Tibial nerve (tissue), 4 donors: ENCODE measurements at regions not wholly inside any gene's neighbourhood (a gene's known extent, or its start where the extent isn't known, plus 50 kb on each side); places are given as distances from the start of the nearest gene placed in this dataset.

Experiments used
- DNase-seq, 2 donors: peaks; one replicate each; pipeline ENCODE4 v3.0.0-alpha.2; 2019; ENCODE audit warnings: low spot score in 2 of 2
- H3K27ac ChIP-seq, 4 donors: fragments of 200-600 bp; sonication (generic) in 3 of 4; one replicate each; pipeline ENCODE4 v1.5.1; 2017 to 2019; ENCODE audit warnings: mild to moderate bottlenecking in 1 of 4
- H3K27me3 ChIP-seq, 2 donors: fragments of 200-600 bp; sonication (generic) in 1 of 2; one replicate each; pipeline versions ENCODE4 v1.5.1 to v1.6.0; 2017 to 2019
- H3K36me3 ChIP-seq, 3 donors: fragments of 200-600 bp; sonication (generic); one replicate each; pipeline ENCODE4 v1.5.1; 2018 to 2019
- H3K4me1 ChIP-seq, 4 donors: fragments of 200-600 bp; sonication (generic) in 3 of 4; one replicate each; pipeline ENCODE4 v1.5.1; 2017 to 2019
- H3K4me3 ChIP-seq, 4 donors: fragments of 200-600 bp; sonication (generic) in 3 of 4; one replicate each; pipeline ENCODE4 v1.5.1; 2017 to 2019; ENCODE audit warnings: mild to moderate bottlenecking in 1 of 4, moderate library complexity in 1 of 4
- H3K9me3 ChIP-seq, 4 donors: fragments of 200-600 bp; sonication (generic) in 3 of 4; one replicate each; pipeline ENCODE4 v1.5.1; 2017 to 2019
- CTCF ChIP-seq, 5 experiments: fragments of 200-600 bp in 3 of 5; fragments of 450-650 bp in 2 of 5; sonication (generic) in 3 of 5; IDR thresholded peaks; one replicate each; pipeline ENCODE4 v1.5.1; 2016 to 2019; ENCODE audit warnings: antibody characterized with exemption in 5 of 5, mild to moderate bottlenecking in 3 of 5, moderate library complexity in 2 of 5
- EP300 ChIP-seq, 2 donors: sonication (generic); formaldehyde crosslinking; IDR thresholded peaks; one replicate each; pipeline ENCODE4 v1.6.1; 2017; ENCODE audit warnings: antibody characterized with exemption in 2 of 2, mild to moderate bottlenecking in 1 of 2
- POLR2A ChIP-seq, 2 donors: fragments of 450-650 bp; IDR thresholded peaks; one replicate each; pipeline ENCODE4 v1.6.1; 2017; ENCODE audit warnings: antibody characterized with exemption in 2 of 2, mild to moderate bottlenecking in 2 of 2, moderate library complexity in 2 of 2
- WGBS, 2 donors: methylation state at CpG; one replicate each; pipeline ENCODE4 v1.1.5; 2018; 5-methylcytosine and 5-hydroxymethylcytosine counted together

- H3K27me3 ChIP-seq = no peaks in the 10 kb centered on the region
- no peak for DNase-seq
- 41 to 57% methylated on average over 1 of the region's 1 CpG for WGBS, 2 donors
- TF ChIP-seq EP300 (IDR thresholded peaks at IDR 0.05) = no peak
- no peak for TF ChIP-seq POLR2A (IDR thresholded peaks at IDR 0.05)
- TF ChIP-seq CTCF (IDR thresholded peaks at IDR 0.05) = no peak
- H3K27ac ChIP-seq = no peak overlapping the region
- no peak overlapping the region for H3K4me3 ChIP-seq
- H3K9me3 ChIP-seq = no peaks in the 10 kb centered on the region
- H3K36me3 ChIP-seq = no peaks in the 10 kb centered on the region
- no peaks in the 10 kb centered on the region for H3K4me1 ChIP-seq
Measured at GRCh38 chr2:82697231-82697630, 1761.8 kb downstream of the SUCLG1 start.

GRCh38 chr2:82694431-82694830 is 1764.6 kb downstream of the SUCLG1 start:
- no peaks in the 10 kb centered on the region for H3K4me1 ChIP-seq
- H3K27me3 ChIP-seq = no peaks in the 10 kb centered on the region
- DNase-seq = no peak
- no peaks in the 10 kb centered on the region for H3K36me3 ChIP-seq
- WGBS, 2 donors = 81 to 82% methylated on average over 2 of the region's 2 CpGs
- TF ChIP-seq EP300 (IDR thresholded peaks at IDR 0.05) = no peak
- no peak for TF ChIP-seq POLR2A (IDR thresholded peaks at IDR 0.05)
- no peak for TF ChIP-seq CTCF (IDR thresholded peaks at IDR 0.05)
- no peak overlapping the region for H3K4me3 ChIP-seq
- no peaks in the 10 kb centered on the region for H3K9me3 ChIP-seq
- H3K27ac ChIP-seq = no peak overlapping the region

- H3K9me3 ChIP-seq = no peaks in the 10 kb centered on the region
Measured at GRCh38 chr2:82690757-82691411, 1768.2 kb downstream of the SUCLG1 start.

GRCh38 chr2:82675186-82675585 is 1783.9 kb downstream of the SUCLG1 start:
- Histone ChIP-seq H3K36me3 (no peaks in the 10 kb centered on the region), H3K9me3 (no peaks in the 10 kb centered on the region), H3K27ac (no peak overlapping the region), H3K4me3 (no peak overlapping the region), H3K27me3 (no peaks in the 10 kb centered on the region), H3K4me1 (no peaks in the 10 kb centered on the region)
- TF ChIP-seq EP300 (IDR thresholded peaks at IDR 0.05) (no peak), POLR2A (IDR thresholded peaks at IDR 0.05) (no peak), CTCF (IDR thresholded peaks at IDR 0.05) (no peak)
- DNase-seq = no peak
- WGBS, 2 donors = 67 to 73% methylated on average over 2 of the region's 2 CpGs

More at GRCh38 chr2:82690757-82691411, 1768.2 kb downstream of the SUCLG1 start:
- no peak for DNase-seq
- Histone ChIP-seq H3K27me3 (no peaks in the 10 kb centered on the region), H3K4me3 (no peak overlapping the region), H3K27ac (no peak overlapping the region), H3K36me3 (no peaks in the 10 kb centered on the region), H3K4me1 (no peaks in the 10 kb centered on the region)
- WGBS, 2 donors = 69 to 85% methylated on average over 2 of the region's 2 CpGs
- no peak for TF ChIP-seq EP300 (IDR thresholded peaks at IDR 0.05)
- no peak for TF ChIP-seq CTCF (IDR thresholded peaks at IDR 0.05)
- TF ChIP-seq POLR2A (IDR thresholded peaks at IDR 0.05) = no peak

- H3K36me3 ChIP-seq = no peaks in the 10 kb centered on the region
- H3K9me3 ChIP-seq = no peaks in the 10 kb centered on the region
- no peaks in the 10 kb centered on the region for H3K27me3 ChIP-seq
- H3K4me1 ChIP-seq = no peaks in the 10 kb centered on the region
- no peak for DNase-seq
- no peak overlapping the region for H3K4me3 ChIP-seq
- no peak for TF ChIP-seq POLR2A (IDR thresholded peaks at IDR 0.05)
- no peak for TF ChIP-seq EP300 (IDR thresholded peaks at IDR 0.05)
- TF ChIP-seq CTCF (IDR thresholded peaks at IDR 0.05) = no peak
- H3K27ac ChIP-seq = no peak overlapping the region
- WGBS, 2 donors = 86 to 88% methylated on average over 3 of the region's 3 CpGs
Measured at GRCh38 chr2:82674652-82675051, 1784.4 kb downstream of the SUCLG1 start.
